NB4 (cell line): ENCODE measurements at regions not wholly inside any gene's neighbourhood (a gene's known extent, or its start where the extent isn't known, plus 50 kb on each side); places are given as distances from the start of the nearest gene placed in this dataset.

Experiments
- CTCF ChIP-seq: IDR thresholded peaks from one replicate; pipeline ENCODE4 v1.5.1; 2012; ENCODE audit warnings: low read depth, low read length
- MAX ChIP-seq: IDR thresholded peaks from 2 replicates; pipeline ENCODE4 v1.6.1; 2011; ENCODE audit warnings: low read depth, low read length
- MYC ChIP-seq: IDR thresholded peaks from 2 replicates; pipeline ENCODE4 v1.6.1; 2011; ENCODE audit warnings: low read depth, low read length
- POLR2A ChIP-seq: IDR thresholded peaks from 2 replicates; pipeline ENCODE4 v1.6.1; 2011; ENCODE audit warnings: mild to moderate bottlenecking; ENCODE audit not compliant: insufficient read length; ENCODE audit errors: extremely low read depth

GRCh38 chr11:133716602-133717001 is 128.7 kb downstream of the SPATA19 start:
- TF ChIP-seq POLR2A (no peak), CTCF (no peak), MAX (no peak), MYC (no peak)
